Ascending aorta (tissue), 2 donors: ENCODE measurements at regions not wholly inside any gene's neighbourhood (a gene's known extent, or its start where the extent isn't known, plus 50 kb on each side); places are given as distances from the start of the nearest gene placed in this dataset.

Experiments
- DNase-seq, 2 donors: peaks; one replicate each; pipeline ENCODE4 v3.0.0-alpha.2; 2019; ENCODE audit warnings: low spot score in 2 of 2
- H3K27ac ChIP-seq, 2 donors: fragments of 200-600 bp; sonication (generic); one replicate each; pipeline ENCODE4 v1.5.1; 2016 to 2017; ENCODE audit warnings: mild to moderate bottlenecking in 1 of 2
- H3K27me3 ChIP-seq: fragments of 200-600 bp; sonication (generic); one replicate; pipeline ENCODE4 v1.5.1; 2017
- H3K36me3 ChIP-seq, 2 donors: fragments of 200-600 bp; sonication (generic); one replicate each; pipeline ENCODE4 v1.5.1; 2016
- H3K4me1 ChIP-seq, 2 donors: fragments of 200-600 bp; sonication (generic); one replicate each; pipeline ENCODE4 v1.5.1; 2016 to 2017; ENCODE audit warnings: mild to moderate bottlenecking in 1 of 2
- H3K4me3 ChIP-seq, 2 donors: fragments of 200-600 bp; sonication (generic); one replicate each; pipeline ENCODE4 v1.5.1; 2016 to 2017; ENCODE audit warnings: mild to moderate bottlenecking in 1 of 2
- H3K9me3 ChIP-seq, 2 donors: fragments of 200-600 bp; sonication (generic); one replicate each; pipeline ENCODE4 v1.5.1; 2016
- intact Hi-C: fragments of 100-400 bp; cut with DNase I; formaldehyde crosslinking; loops from one replicate; pipeline ENCODE4 v1.15.1; 2023
- TF ChIP-seq, protein P1 (sequence below), 3 experiments: fragments of 200-600 bp in 2 of 3; fragments of 450-650 bp in 1 of 3; sonication (generic) in 2 of 3; IDR thresholded peaks; one replicate each; pipeline ENCODE4 v1.5.1; 2016 to 2019; ENCODE audit warnings: antibody characterized with exemption in 3 of 3, mild to moderate bottlenecking in 1 of 3, moderate library complexity in 1 of 3

- intact Hi-C loops, result no loop called here
- H3K36me3 ChIP-seq, result no peaks in the 10 kb centered on the region
Measured at GRCh38 chr11:70838198-70838597, 414.2 kb downstream of the SHANK2 start.

DNA sequence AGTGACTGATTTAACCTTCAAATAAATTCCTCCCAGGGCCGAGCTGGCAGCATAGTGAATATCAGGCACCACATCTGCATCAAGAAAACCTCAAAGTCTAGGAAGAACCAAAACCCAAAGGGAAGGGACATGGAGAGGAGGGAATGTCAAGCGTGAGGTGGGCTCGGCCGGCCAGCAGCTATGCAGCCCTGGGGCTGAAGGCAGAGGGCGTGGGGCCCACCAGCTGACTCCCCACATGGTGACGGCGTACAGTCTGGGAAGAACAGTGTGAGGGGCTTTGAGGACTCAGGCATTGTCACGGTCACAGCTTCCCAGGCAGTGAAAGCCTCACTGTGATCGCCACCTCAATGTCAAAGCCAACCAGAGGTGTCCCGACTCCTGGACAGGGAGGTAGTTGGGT, 412.5 kb downstream of the SHANK2 start:
- peaks cover 0 to 9% of the 10 kb centered on the region in 2 donors for H3K9me3 ChIP-seq
- no peak overlapping the region for H3K4me3 ChIP-seq
- intact Hi-C loops, result no loop called here
- H3K36me3 ChIP-seq, result no peaks in the 10 kb centered on the region
- DNase-seq, result no peak
- no peaks in the 10 kb centered on the region for H3K27me3 ChIP-seq
- TF ChIP-seq, protein P1, sequence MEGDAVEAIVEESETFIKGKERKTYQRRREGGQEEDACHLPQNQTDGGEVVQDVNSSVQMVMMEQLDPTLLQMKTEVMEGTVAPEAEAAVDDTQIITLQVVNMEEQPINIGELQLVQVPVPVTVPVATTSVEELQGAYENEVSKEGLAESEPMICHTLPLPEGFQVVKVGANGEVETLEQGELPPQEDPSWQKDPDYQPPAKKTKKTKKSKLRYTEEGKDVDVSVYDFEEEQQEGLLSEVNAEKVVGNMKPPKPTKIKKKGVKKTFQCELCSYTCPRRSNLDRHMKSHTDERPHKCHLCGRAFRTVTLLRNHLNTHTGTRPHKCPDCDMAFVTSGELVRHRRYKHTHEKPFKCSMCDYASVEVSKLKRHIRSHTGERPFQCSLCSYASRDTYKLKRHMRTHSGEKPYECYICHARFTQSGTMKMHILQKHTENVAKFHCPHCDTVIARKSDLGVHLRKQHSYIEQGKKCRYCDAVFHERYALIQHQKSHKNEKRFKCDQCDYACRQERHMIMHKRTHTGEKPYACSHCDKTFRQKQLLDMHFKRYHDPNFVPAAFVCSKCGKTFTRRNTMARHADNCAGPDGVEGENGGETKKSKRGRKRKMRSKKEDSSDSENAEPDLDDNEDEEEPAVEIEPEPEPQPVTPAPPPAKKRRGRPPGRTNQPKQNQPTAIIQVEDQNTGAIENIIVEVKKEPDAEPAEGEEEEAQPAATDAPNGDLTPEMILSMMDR (IDR thresholded peaks at IDR 0.05), result no peak
- no peaks in the 10 kb centered on the region for H3K4me1 ChIP-seq
- H3K27ac ChIP-seq, result no peak overlapping the region

More at GRCh38 chr11:70838198-70838597, 414.2 kb downstream of the SHANK2 start:
- Histone ChIP-seq H3K4me3 (no peak overlapping the region), H3K9me3 (peaks cover 0 to 9% of the 10 kb centered on the region in 2 donors), H3K27me3 (no peaks in the 10 kb centered on the region), H3K4me1 (no peaks in the 10 kb centered on the region), H3K27ac (no peak overlapping the region)
- DNase-seq, result no peak
- TF ChIP-seq, protein P1 (IDR thresholded peaks at IDR 0.05), result no peak

DNA sequence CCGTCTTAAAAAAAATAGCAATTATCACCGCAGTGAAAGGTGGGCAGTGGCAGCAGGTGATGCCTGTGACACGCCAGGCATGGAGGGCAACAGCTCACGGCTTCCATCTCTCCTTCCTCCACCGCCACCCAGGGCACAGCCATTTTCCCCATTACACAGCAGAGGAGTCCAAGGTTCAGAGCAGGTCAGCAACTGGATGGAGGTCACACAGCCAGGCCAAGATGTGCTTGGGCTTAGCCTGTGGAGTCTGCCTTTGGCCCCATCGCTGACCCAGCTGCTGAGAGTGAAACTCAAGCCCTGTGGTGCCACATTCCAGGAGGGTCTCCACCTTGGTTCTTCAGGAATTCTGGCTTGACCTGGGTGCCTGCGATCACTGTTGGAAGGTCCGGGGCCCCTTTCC, 411.1 kb downstream of the SHANK2 start:
- TF ChIP-seq, protein P1 (IDR thresholded peaks at IDR 0.05), result no peak
- Histone ChIP-seq H3K27ac (no peak overlapping the region), H3K27me3 (no peaks in the 10 kb centered on the region), H3K4me1 (no peaks in the 10 kb centered on the region), H3K9me3 (peaks cover 0 to 9% of the 10 kb centered on the region in 2 donors), H3K4me3 (no peak overlapping the region), H3K36me3 (no peaks in the 10 kb centered on the region)
- intact Hi-C loops, result no loop called here
- DNase-seq, result no peak

DNA sequence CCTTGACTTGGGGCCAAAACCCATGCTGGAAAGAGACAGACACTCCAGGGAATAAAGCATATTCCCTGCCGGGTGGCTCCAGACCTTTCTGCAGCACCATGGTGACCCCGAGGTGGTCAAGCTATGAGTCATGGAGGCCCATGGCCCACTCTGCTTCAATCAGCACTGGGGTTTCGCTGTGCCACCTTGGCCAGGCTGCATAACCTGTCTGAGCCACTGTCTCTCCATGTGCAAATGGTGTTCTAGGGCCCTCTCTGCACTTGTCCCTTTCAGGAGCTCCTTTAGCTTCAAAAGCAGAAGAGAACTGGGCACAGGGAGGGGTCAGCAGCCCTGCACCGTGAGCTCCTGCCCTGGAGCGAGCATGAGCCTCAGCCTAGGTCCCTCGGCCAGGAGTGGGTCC, 410.1 kb downstream of the SHANK2 start:
- DNase-seq, result no peak
- H3K9me3 ChIP-seq, result peaks cover 0 to 9% of the 10 kb centered on the region in 2 donors
- H3K27me3 ChIP-seq, result no peaks in the 10 kb centered on the region
- intact Hi-C loops, result no loop called here
- no peaks in the 10 kb centered on the region for H3K4me1 ChIP-seq
- H3K36me3 ChIP-seq, result no peaks in the 10 kb centered on the region
- no peak overlapping the region for H3K27ac ChIP-seq
- TF ChIP-seq, protein P1 (IDR thresholded peaks at IDR 0.05), result no peak
- H3K4me3 ChIP-seq, result no peak overlapping the region

GRCh38 chr11:70842701-70843100, 409.7 kb downstream of the SHANK2 start:
- intact Hi-C loops, result no loop called here
- Histone ChIP-seq H3K27ac (no peak overlapping the region), H3K4me3 (no peak overlapping the region), H3K27me3 (no peaks in the 10 kb centered on the region), H3K9me3 (peaks cover 0 to 6% of the 10 kb centered on the region in 2 donors), H3K4me1 (no peaks in the 10 kb centered on the region), H3K36me3 (no peaks in the 10 kb centered on the region)
- TF ChIP-seq, protein P1 (IDR thresholded peaks at IDR 0.05), result no peak
- DNase-seq, result no peak

DNA sequence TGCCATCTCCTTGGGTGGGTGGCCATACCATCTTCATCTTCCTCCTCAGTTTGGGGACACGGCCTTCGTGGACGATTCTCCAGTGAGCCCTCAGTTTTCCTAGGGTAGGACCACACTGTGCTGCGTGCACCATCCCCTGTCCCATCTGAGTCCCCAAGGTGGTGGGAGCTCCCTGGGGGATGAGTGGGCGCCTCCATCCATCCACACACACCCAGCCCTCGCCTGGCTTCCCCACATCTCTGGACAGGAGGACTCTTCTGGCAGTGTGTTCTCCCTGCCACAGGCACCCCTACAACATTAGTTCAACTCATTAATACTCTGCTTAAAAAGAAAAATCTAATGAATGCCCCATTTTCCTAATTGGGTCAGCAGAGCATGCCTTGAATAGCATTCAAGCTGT, 408.5 kb downstream of the SHANK2 start:
- Histone ChIP-seq H3K4me3 (no peak overlapping the region), H3K27ac (no peak overlapping the region), H3K4me1 (no peaks in the 10 kb centered on the region), H3K27me3 (no peaks in the 10 kb centered on the region), H3K36me3 (no peaks in the 10 kb centered on the region), H3K9me3 (no peaks in the 10 kb centered on the region)
- intact Hi-C loops, result no loop called here
- no peak for DNase-seq
- TF ChIP-seq, protein P1 (IDR thresholded peaks at IDR 0.05), result no peak
